Gastroesophageal sphincter (tissue), 3 donors: ENCODE measurements at regions not wholly inside any gene's neighbourhood (a gene's known extent, or its start where the extent isn't known, plus 50 kb on each side); places are given as distances from the start of the nearest gene placed in this dataset.

Experiments
- CTCF ChIP-seq, 4 experiments: fragments of 200-600 bp in 2 of 4; fragments of 450-650 bp in 2 of 4; sonication (generic) in 1 of 4; IDR thresholded peaks; one replicate each; pipeline ENCODE4 v1.5.1; 2017 to 2019; ENCODE audit warnings: antibody characterized with exemption in 4 of 4, mild to moderate bottlenecking in 2 of 4, moderate library complexity in 2 of 4
- EP300 ChIP-seq: sonication (generic); formaldehyde crosslinking; IDR thresholded peaks from one replicate; pipeline ENCODE4 v1.6.1; 2017; ENCODE audit warnings: antibody characterized with exemption, mild to moderate bottlenecking

GRCh38 chr3:113055201-113055600, 64.4 kb downstream of the GTPBP8 start:
- TF ChIP-seq EP300, result no peak
- TF ChIP-seq CTCF (IDR thresholded peaks at IDR 0.05), result no peak
